OCI-LY1 (cell line): ENCODE measurements at regions not wholly inside any gene's neighbourhood (a gene's known extent, or its start where the extent isn't known, plus 50 kb on each side); places are given as distances from the start of the nearest gene placed in this dataset.
"Not testable (repeated sequence)": the region's sequence is repeated elsewhere in the genome, so short reads cannot be mapped to it uniquely, and the experiment has no call there.

Experiments
- H2AFZ ChIP-seq: fragments of 200-600 bp; sonication (generic), shearing (Covaris generic); 2 replicates; pipeline ENCODE4 v1.6.0; 2014; ENCODE audit warnings: antibody characterized with exemption, mild to moderate bottlenecking, low read length
- H3F3A ChIP-seq: fragments of 200-600 bp; sonication (generic), shearing (Covaris generic); 2 replicates; pipeline ENCODE4 v1.6.0; 2014; ENCODE audit warnings: mild to moderate bottlenecking, antibody characterized with exemption, low read length, moderate library complexity; ENCODE audit not compliant: insufficient read depth
- H3K27ac ChIP-seq: fragments of 200-600 bp; sonication (generic); 2 replicates; pipeline ENCODE4 v1.5.1; 2014; ENCODE audit warnings: low read length, mixed run types, mild to moderate bottlenecking, low read depth; ENCODE audit not compliant: poor library complexity, severe bottlenecking
- H3K27me3 ChIP-seq: fragments of 200-600 bp; sonication (generic); 2 replicates; pipeline ENCODE4 v1.6.0; 2014; ENCODE audit warnings: antibody characterized with exemption, mild to moderate bottlenecking, low read length, moderate library complexity; ENCODE audit not compliant: insufficient read depth
- H3K36me3 ChIP-seq: fragments of 200-600 bp; sonication (generic); 2 replicates; pipeline ENCODE4 v1.6.1; 2014; ENCODE audit warnings: mild to moderate bottlenecking, antibody characterized with exemption, low read length, moderate library complexity, mixed read lengths; ENCODE audit not compliant: insufficient read depth
- H3K4me1 ChIP-seq: fragments of 200-600 bp; sonication (generic); 2 replicates; pipeline ENCODE4 v1.5.1; 2014; ENCODE audit warnings: mild to moderate bottlenecking, low read length, moderate library complexity; ENCODE audit not compliant: insufficient read depth, severe bottlenecking
- H3K4me2 ChIP-seq: fragments of 200-600 bp; sonication (generic), shearing (Covaris generic); 2 replicates; pipeline ENCODE4 v1.6.1; 2014; ENCODE audit warnings: low read length
- H3K4me3 ChIP-seq: fragments of 200-600 bp; sonication (generic); 2 replicates; pipeline ENCODE4 v1.5.1; 2014; ENCODE audit warnings: low read length, low read depth, mild to moderate bottlenecking, mixed read lengths; ENCODE audit not compliant: poor library complexity, severe bottlenecking
- H3K79me2 ChIP-seq: fragments of 200-600 bp; shearing (Covaris generic); 2 replicates; pipeline ENCODE4 v1.6.1; 2016; ENCODE audit warnings: mixed run types, low read length, mixed read lengths; ENCODE audit not compliant: insufficient read depth
- H3K9ac ChIP-seq: fragments of 200-600 bp; sonication (generic), shearing (Covaris generic); 2 replicates; pipeline ENCODE4 v1.6.1; 2014; ENCODE audit warnings: mild to moderate bottlenecking, low read length, mixed read lengths
- H3K9me2 ChIP-seq: fragments of 200-600 bp; sonication (generic), shearing (Covaris generic); 2 replicates; pipeline ENCODE4 v1.6.1; 2014; ENCODE audit warnings: low read depth, mild to moderate bottlenecking, low read length, mixed read lengths
- H3K9me3 ChIP-seq: fragments of 200-600 bp; shearing (Covaris generic); 2 replicates; pipeline ENCODE4 v1.6.1; 2014; ENCODE audit warnings: low read length, mixed read lengths
- H4K20me1 ChIP-seq: fragments of 200-600 bp; sonication (generic), shearing (Covaris generic); 2 replicates; pipeline ENCODE4 v1.6.0; 2016; ENCODE audit warnings: mild to moderate bottlenecking, low read length; ENCODE audit not compliant: insufficient read depth
- EZH2 ChIP-seq: fragments of 200-600 bp; sonication (generic), shearing (Covaris generic); IDR thresholded peaks from 2 replicates; pipeline ENCODE4 v1.8.0; 2017; ENCODE audit warnings: borderline replicate concordance, mixed run types, mild to moderate bottlenecking, antibody characterized with exemption, low read length, moderate library complexity, mixed read lengths
- TF ChIP-seq, protein P1 (sequence below): fragments of 200-600 bp; sonication (generic), shearing (Covaris generic); IDR thresholded peaks from 2 replicates; pipeline ENCODE4 v1.5.1; 2017; ENCODE audit warnings: mild to moderate bottlenecking, antibody characterized with exemption, low read length, moderate library complexity, mixed read lengths

DNA sequence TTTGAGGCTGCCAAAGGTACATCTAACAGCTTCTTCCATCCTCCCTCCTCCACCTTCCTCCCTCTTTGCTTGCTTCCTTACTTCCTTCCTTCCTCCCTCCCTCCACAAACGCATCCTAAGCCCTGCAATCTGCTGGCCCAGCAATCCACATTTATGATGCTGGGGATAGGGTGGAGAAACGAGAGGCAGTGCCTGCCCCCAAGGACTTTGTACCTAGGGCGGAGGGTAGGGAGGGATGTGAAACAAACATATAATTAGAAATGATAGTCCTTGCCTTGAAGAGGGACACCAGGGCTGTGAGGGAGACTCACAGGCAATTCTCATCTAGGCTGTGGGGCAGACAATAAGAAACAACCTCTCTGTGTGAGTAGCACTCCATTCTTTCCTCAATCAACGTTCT is 188.3 kb downstream of the ANKRD30B start:
- Histone ChIP-seq H3K79me2 (no peaks in the 10 kb centered on the region), H3K9me3 (no peaks in the 10 kb centered on the region), H3K27me3 (no peaks in the 10 kb centered on the region), H2AFZ (no peak overlapping the region), H3K27ac (no peak overlapping the region), H3K9me2 (no peaks in the 10 kb centered on the region), H4K20me1 (no peaks in the 10 kb centered on the region), H3K4me3 (no peak overlapping the region), H3K4me1 (no peaks in the 10 kb centered on the region), H3F3A (no peaks in the 10 kb centered on the region), H3K9ac (no peak overlapping the region), H3K4me2 (no peak overlapping the region), H3K36me3 (no peaks in the 10 kb centered on the region)
- no peak for TF ChIP-seq EZH2
- TF ChIP-seq, protein P1, sequence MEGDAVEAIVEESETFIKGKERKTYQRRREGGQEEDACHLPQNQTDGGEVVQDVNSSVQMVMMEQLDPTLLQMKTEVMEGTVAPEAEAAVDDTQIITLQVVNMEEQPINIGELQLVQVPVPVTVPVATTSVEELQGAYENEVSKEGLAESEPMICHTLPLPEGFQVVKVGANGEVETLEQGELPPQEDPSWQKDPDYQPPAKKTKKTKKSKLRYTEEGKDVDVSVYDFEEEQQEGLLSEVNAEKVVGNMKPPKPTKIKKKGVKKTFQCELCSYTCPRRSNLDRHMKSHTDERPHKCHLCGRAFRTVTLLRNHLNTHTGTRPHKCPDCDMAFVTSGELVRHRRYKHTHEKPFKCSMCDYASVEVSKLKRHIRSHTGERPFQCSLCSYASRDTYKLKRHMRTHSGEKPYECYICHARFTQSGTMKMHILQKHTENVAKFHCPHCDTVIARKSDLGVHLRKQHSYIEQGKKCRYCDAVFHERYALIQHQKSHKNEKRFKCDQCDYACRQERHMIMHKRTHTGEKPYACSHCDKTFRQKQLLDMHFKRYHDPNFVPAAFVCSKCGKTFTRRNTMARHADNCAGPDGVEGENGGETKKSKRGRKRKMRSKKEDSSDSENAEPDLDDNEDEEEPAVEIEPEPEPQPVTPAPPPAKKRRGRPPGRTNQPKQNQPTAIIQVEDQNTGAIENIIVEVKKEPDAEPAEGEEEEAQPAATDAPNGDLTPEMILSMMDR, result no peak

DNA sequence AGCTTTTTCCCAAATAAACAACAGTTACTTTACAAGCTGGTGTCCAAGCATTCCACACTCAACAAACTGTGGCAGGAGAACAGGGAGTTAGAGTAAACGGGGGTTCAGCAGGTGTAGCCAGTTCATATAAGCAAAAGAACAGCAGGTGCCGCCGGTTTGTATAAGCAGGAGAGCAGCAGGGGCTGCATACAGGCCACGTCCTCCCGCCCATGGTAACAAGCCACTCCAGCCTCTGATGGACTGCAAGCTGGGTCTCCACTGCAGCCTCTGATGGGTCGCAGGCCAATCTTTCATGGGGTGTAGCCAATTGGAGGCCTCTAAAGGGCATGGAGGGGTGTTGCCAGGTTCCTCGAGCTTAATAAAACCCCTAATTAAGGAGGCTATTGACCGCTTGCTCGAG is 189.3 kb downstream of the ANKRD30B start:
- no peaks in the 10 kb centered on the region for H3K79me2 ChIP-seq
- H3K36me3 ChIP-seq, result no peaks in the 10 kb centered on the region
- no peaks in the 10 kb centered on the region for H3K27me3 ChIP-seq
- no peak for TF ChIP-seq EZH2
- TF ChIP-seq, protein P1, result no peak
- H4K20me1 ChIP-seq, result no peaks in the 10 kb centered on the region
- no peak overlapping the region for H3K4me3 ChIP-seq
- no peaks in the 10 kb centered on the region for H3K4me1 ChIP-seq
- H3K4me2 ChIP-seq, result no peak overlapping the region
- no peaks in the 10 kb centered on the region for H3K9me2 ChIP-seq
- H3K9me3 ChIP-seq, result no peaks in the 10 kb centered on the region
- no peaks in the 10 kb centered on the region for H3F3A ChIP-seq
- H3K9ac ChIP-seq, result no peak overlapping the region
- H2AFZ ChIP-seq, result no peak overlapping the region
- no peak overlapping the region for H3K27ac ChIP-seq

DNA sequence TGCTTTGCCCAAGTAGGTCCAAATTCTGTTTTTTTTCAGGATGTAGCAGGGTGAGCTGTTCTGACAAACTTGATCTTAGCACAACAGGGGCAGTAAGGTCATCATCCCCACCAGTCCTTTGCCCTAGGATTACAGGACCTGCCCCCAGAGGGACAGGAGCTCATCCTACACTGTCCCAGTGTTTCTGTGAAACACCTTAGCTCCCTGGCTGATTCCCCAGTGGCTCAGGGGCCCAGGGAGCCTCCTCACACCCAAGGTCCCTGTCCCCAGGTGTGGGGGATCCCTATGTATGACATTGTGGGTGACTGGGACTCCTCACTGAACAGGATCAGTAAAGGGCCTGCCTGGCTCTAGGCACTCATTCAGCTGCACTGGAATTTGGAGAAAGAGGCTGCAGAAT is 191.2 kb downstream of the ANKRD30B start:
- no peak overlapping the region for H2AFZ ChIP-seq
- no peaks in the 10 kb centered on the region for H3K9me2 ChIP-seq
- H3K36me3 ChIP-seq, result no peaks in the 10 kb centered on the region
- H3K79me2 ChIP-seq, result no peaks in the 10 kb centered on the region
- H3K9me3 ChIP-seq, result no peaks in the 10 kb centered on the region
- H3K27me3 ChIP-seq, result no peaks in the 10 kb centered on the region
- no peaks in the 10 kb centered on the region for H3K4me1 ChIP-seq
- H3K4me3 ChIP-seq, result no peak overlapping the region
- H4K20me1 ChIP-seq, result no peaks in the 10 kb centered on the region
- no peak overlapping the region for H3K9ac ChIP-seq
- no peak overlapping the region for H3K27ac ChIP-seq
- H3F3A ChIP-seq, result no peaks in the 10 kb centered on the region
- TF ChIP-seq, protein P1, result no peak
- TF ChIP-seq EZH2, result no peak
- H3K4me2 ChIP-seq, result no peak overlapping the region

DNA sequence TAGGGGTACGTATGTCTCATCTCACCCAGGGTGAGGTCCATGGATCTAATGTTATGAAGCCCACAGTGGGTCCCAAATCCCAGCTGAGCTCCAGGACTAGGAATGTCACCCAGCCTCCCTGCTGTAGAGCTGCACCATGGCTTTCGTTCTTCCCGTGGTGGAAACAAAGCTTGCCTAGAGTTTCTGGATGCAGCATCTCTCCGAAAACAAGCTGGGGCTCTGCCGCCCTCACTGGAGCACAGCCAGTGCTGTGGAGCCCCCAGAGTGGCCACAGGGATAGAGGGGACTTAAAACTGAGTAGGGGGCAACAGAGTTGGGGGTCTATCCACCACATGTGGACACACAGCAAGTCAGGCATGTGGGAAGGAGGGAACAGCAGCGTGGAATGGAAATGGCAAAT is 192.1 kb downstream of the ANKRD30B start:
- H3K27me3 ChIP-seq, H3K79me2 ChIP-seq, H3K4me2 ChIP-seq, H3F3A ChIP-seq, H3K4me1 ChIP-seq, H3K9me3 ChIP-seq, H3K9me2 ChIP-seq, H2AFZ ChIP-seq, H3K36me3 ChIP-seq, H4K20me1 ChIP-seq, H3K9ac ChIP-seq, H3K27ac ChIP-seq, H3K4me3 ChIP-seq: not testable (repeated sequence)
